ENCODE measurements at regions not wholly inside any gene's neighbourhood (a gene's known extent, or its start where the extent isn't known, plus 50 kb on each side); places are given as distances from the start of the nearest gene placed in this dataset.
"Not testable (repeated sequence)": the region's sequence is repeated elsewhere in the genome, so short reads cannot be mapped to it uniquely, and the experiment has no call there.

- TF ChIP-seq CTCF, POLR2A, POLR2AphosphoS5 (IDR thresholded peaks at IDR 0.05): not testable (repeated sequence)
These were observed 337.6 kb downstream of the ARL4A start for GRCh38 chr7:13025043-13025442.
